Activated CD8-positive, alpha-beta memory T cell treated with anti-CD3 and anti-CD28 coated beads, Interleukin-2, amount 10 ng/mL, durations not matched to agents 7 days and 5 days (primary cell): ENCODE measurements at regions not wholly inside any gene's neighbourhood (a gene's known extent, or its start where the extent isn't known, plus 50 kb on each side); places are given as distances from the start of the nearest gene placed in this dataset.
A peak's percentile ranks its signal among the peaks of the same experiment; 100 is the strongest.
"Not testable (repeated sequence)": the region's sequence is repeated elsewhere in the genome, so short reads cannot be mapped to it uniquely, and the experiment has no call there.

ENCODE experiments used
- ATAC-seq: fragments of 150-1000 bp; cut with Tn5 transposase; one replicate; pipeline ENCODE4 v1.10.0; 2021; ENCODE audit warnings: moderate library complexity
- CTCF ChIA-PET: fragments of 350-600 bp; sonication (Branson Sonifier 250); formaldehyde crosslinking; loops from one replicate; lab custom pipeline; 2021; ENCODE audit warnings: antibody characterized with exemption; lab: Charles Lee
- DNase-seq: peaks from one replicate; pipeline ENCODE4 v3.0.0-alpha.2; 2020
- H3K27ac Mint-ChIP-seq: one replicate; pipeline ENCODE4 v1.8.0; 2021; ENCODE audit warnings: mild to moderate bottlenecking, mixed read lengths
- H3K27me3 Mint-ChIP-seq: one replicate; pipeline ENCODE4 v1.8.0; 2021; ENCODE audit warnings: mixed read lengths
- H3K36me3 Mint-ChIP-seq: one replicate; pipeline ENCODE4 v1.8.0; 2021; ENCODE audit warnings: mild to moderate bottlenecking, mixed read lengths
- H3K4me1 Mint-ChIP-seq: one replicate; pipeline ENCODE4 v1.8.0; 2021; ENCODE audit warnings: mixed read lengths
- H3K4me3 Mint-ChIP-seq: one replicate; pipeline ENCODE4 v1.8.0; 2021; ENCODE audit warnings: mild to moderate bottlenecking, moderate library complexity, mixed read lengths
- H3K9me3 Mint-ChIP-seq: one replicate; pipeline ENCODE4 v1.8.0; 2022; ENCODE audit warnings: low read depth, mixed read lengths

DNA sequence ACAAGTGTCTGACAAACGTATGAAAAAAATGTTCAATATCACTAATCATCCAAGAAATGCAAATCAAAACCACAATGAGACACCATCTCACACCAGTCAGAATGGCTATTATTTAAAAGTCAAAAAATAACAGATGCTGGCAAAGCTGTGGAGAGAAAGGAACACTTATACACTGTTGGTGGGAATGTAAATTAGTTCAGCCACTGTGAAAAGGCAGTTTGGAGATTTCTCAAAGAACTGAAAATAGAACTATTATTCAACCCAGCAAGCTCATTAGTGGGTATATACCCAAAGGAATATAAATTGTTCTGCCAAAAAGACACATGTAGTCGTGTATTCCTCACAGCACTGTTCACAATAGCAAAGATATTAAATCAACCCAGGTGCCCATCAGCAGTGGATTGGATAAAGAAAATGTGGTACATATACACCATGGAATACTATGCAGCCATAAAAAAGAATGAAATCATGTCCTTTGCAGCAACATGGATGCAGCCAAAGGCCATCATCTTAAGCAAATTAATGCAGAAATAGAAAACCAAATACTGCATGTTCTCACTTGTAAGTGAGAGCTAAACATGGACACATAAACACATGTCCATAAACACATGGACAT is 251.3 kb downstream of the UACA start:
- peaks cover 14% of the 10 kb centered on the region for H3K9me3 Mint-ChIP-seq
- not testable (repeated sequence) for H3K4me3 Mint-ChIP-seq, H3K27ac Mint-ChIP-seq, DNase-seq, ATAC-seq
- peaks cover 35% of the 10 kb centered on the region for H3K4me1 Mint-ChIP-seq
- CTCF ChIA-PET, result interaction anchor here (0.9 to 4.5 kb wide), 18 partner anchors 8 to 783 kb away, joined by 3 to 21 read pairs (median 6); no protein-coding TSS in a partner anchor
- H3K27me3 Mint-ChIP-seq, result peaks cover 52% of the 10 kb centered on the region
- peaks cover 31% of the 10 kb centered on the region for H3K36me3 Mint-ChIP-seq

DNA sequence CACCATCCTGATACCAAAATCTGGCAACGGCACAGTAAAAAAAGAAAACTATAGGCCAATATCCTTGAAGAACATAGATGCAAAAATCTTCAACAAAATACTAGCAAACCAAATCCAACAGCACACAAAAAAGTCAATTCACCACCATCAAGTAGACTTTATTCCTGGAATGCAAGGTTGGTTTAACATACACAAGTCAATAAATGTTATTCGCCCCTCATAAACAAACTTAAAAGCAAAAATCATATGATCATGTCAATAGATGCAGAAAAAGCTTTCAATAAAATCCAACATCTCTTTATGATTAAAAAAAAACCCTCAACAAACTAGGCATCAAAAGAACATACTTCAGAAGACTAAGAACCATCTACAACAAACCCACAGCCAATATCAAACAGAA is 252.9 kb downstream of the UACA start:
- H3K4me3 Mint-ChIP-seq, result no peak overlapping the region
- H3K9me3 Mint-ChIP-seq, result peaks cover 14% of the 10 kb centered on the region
- peaks cover 47% of the 10 kb centered on the region for H3K27me3 Mint-ChIP-seq
- CTCF ChIA-PET, result interaction anchor here (1.0 to 4.5 kb wide), 7 partner anchors 10 to 44 kb away, joined by 3 to 18 read pairs (median 4); no protein-coding TSS in a partner anchor
- peaks cover 37% of the 10 kb centered on the region for H3K36me3 Mint-ChIP-seq
- DNase-seq (no peak), ATAC-seq (no peak)
- no peak overlapping the region for H3K27ac Mint-ChIP-seq
- peaks cover 51% of the 10 kb centered on the region for H3K4me1 Mint-ChIP-seq

DNA sequence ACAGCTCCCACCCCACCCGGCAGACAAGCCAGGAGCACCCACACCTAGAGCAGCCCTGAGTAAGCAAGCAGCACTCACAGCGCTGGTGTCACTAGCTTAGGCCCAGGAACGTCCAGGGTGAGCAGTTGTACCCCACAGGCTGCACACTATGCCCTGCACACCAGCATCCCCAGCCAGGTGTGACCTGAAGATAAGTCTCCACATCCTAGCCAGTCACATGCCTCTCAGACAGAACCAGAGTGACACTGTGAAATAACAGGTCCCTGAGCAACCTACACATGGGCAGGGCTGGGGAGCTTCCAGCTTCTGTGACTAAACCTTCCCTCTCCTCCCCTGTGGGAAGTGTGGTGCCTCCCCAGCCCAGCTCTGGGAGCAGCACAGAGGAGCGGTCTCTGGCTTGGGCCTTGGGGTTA is 253.6 kb downstream of the UACA start:
- H3K4me3 Mint-ChIP-seq, result no peak overlapping the region

DNA sequence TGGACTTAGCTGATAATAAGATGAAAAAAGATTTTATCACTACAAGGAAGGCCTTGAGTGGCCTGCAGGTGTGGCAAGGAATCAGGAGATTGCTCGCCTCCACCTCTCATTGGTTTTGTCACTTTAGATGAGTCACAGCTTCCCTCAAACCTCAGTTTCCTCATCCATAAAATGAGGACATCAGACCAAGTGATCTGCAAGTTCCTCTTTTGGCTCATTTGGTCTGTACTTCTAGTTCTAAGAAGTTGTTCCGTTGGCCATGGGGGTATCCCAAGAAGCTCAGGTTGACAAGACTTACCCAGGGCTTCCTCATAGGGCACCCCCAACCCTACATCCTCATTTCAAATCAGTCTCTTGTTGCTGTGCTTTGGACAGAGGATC is 254.1 kb downstream of the UACA start:
- H3K36me3 Mint-ChIP-seq, result peaks cover 37% of the 10 kb centered on the region
- peak overlapping the region; percentile 81 for H3K27ac Mint-ChIP-seq
- peak; percentile 16 for ATAC-seq
- peaks cover 14% of the 10 kb centered on the region for H3K9me3 Mint-ChIP-seq
- peak overlapping the region; percentile 3 for H3K4me3 Mint-ChIP-seq
- CTCF ChIA-PET, result interaction anchor here (0.6 to 4.5 kb wide), 14 partner anchors 12 to 1046 kb away, joined by 3 to 18 read pairs (median 4); no protein-coding TSS in a partner anchor
- peaks cover 35% of the 10 kb centered on the region for H3K27me3 Mint-ChIP-seq
- no peak for DNase-seq
- H3K4me1 Mint-ChIP-seq, result peaks cover 63% of the 10 kb centered on the region

More for the DNA sequence above, 253.6 kb downstream of the UACA start:
- Mint-ChIP-seq H3K9me3 (peaks cover 14% of the 10 kb centered on the region), H3K27me3 (peaks cover 40% of the 10 kb centered on the region), H3K4me1 (peaks cover 58% of the 10 kb centered on the region), H3K36me3 (peaks cover 37% of the 10 kb centered on the region), H3K27ac (peak overlapping the region; percentile 81)
- ATAC-seq (no peak), DNase-seq (no peak)
- CTCF ChIA-PET, result interaction anchor here (0.6 to 4.5 kb wide), 14 partner anchors 10 to 1047 kb away, joined by 3 to 18 read pairs (median 4); no protein-coding TSS in a partner anchor

DNA sequence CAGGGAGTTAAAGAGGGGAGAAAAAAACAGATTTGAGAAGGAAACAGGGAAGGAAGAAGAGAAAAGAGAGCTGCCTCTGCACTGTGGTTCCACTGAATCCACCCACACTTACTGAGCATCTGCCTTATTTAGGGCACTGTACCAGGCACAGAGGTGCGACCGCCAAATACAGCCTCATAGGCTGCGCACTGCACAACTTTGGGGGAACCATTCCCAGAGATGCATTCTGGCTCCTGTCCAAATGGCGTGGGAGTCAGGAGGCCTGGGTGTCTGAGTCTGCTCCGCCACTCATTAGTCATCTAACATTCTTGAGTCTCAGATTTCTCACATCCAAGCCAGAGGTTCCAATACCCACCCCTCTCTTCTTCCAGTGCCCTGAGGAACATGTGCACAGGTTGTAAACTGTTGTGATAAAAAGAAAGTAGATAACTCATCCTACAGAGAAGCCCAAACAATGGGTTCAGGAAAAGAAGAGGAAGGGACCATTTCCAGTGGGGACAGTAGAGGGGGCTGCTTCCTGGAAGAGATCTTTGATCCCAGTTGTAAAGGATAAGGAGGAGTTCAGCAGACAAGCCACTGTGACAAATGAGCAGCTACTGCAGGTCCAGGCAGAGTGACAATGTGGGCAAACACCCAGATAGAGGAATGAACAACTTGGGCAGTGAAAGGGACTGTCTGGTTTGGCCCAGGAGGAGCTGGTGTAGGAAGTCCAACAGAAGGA is 254.6 kb downstream of the UACA start:
- DNase-seq, result no peak
- ATAC-seq, result peak; percentile 3
- CTCF ChIA-PET, result interaction anchor here (0.6 to 4.5 kb wide), 16 partner anchors 11 to 1046 kb away, joined by 3 to 16 read pairs (median 4); no protein-coding TSS in a partner anchor
- peaks cover 37% of the 10 kb centered on the region for H3K36me3 Mint-ChIP-seq
- peaks cover 14% of the 10 kb centered on the region for H3K9me3 Mint-ChIP-seq
- H3K27me3 Mint-ChIP-seq, result peaks cover 30% of the 10 kb centered on the region
- peak overlapping the region; percentile 81 for H3K27ac Mint-ChIP-seq
- H3K4me3 Mint-ChIP-seq, result peak overlapping the region; percentile 3
- peaks cover 69% of the 10 kb centered on the region for H3K4me1 Mint-ChIP-seq

DNA sequence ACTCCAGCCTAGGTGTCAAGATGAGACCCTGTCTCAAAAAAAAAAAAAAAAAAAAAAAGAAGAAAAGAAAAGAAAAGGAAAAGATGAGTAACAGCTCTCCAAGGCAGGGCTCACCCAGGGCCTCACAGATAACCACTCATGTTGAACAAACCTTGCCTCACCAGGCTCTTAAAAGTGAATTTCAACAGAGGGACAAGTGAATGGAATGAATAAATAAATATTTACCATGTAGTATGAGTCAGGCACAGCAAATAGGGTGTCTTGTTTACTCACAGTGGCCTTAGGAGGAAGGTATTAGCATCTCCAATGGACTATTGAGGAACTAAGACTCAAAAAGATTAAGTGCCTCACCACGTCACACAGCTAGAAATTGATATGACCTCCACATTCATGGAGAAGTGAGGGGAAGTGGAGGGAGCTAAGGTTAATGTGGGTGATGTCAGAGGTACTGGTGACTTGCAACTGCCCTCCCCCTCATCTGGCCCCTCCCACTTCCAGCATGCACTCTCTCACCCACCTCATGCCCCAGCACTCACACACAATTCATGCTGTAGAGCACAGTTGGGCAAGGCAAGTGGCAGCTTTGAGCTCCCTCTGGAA is 255.5 kb downstream of the UACA start:
- Mint-ChIP-seq H3K27me3 (peaks cover 26% of the 10 kb centered on the region), H3K36me3 (peaks cover 37% of the 10 kb centered on the region), H3K9me3 (peaks cover 14% of the 10 kb centered on the region), H3K4me1 (peaks cover 76% of the 10 kb centered on the region), H3K27ac (peak overlapping the region; percentile 36), H3K4me3 (no peak overlapping the region)
- ATAC-seq, result peak; percentile 24
- CTCF ChIA-PET, result interaction anchor here (0.6 to 1.9 kb wide), 6 partner anchors 11 to 1045 kb away, joined by 3 to 5 read pairs (median 4); no protein-coding TSS in a partner anchor
- DNase-seq, result peak; percentile 63

DNA sequence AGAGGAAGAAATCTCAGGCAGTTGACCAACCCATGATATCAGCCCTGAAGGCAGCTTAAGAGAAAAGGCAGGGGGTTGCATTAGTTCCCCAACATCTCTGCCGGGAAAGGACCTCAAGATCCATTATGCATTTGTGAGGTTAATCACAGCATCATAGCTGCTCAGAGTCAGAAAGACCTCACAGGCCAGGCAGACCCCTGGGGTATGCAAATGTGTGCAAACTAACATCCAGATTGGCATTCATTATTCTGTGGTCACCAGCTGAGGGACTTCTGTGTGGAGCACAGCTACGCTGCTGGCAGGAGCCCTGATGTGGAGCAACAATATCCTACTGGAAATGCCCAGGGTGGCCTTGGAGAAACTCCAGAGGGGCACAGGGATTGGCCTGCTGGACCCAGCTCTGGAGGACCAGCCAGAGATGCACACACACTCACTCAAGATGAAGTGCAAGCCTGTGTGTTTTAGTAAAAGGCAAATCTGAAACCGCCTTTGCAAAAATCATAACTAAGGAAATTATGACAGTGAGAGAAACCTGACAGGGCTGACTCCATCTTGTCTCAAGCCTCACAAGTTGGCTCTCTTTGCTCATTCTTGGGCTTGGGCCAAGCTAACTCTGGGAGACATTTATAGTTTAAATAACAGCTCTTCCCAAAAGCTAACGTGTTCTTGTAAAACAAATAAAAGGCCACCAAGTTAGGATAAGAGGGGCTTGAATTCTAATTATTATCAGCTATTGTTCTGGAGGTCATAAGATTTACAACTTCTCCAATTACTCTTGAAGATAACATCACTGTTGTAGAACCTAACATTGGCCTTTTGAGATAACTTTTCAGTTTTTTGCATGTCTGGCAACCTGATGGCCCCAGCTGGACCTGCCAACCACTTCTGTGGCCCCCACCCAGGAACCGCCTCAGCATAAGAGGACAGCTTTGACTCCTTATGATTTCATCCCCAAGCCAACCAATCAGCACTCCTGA is 257.1 kb downstream of the UACA start:
- DNase-seq (no peak), ATAC-seq (no peak)
- Mint-ChIP-seq H3K4me3 (no peak overlapping the region), H3K36me3 (peaks cover 28% of the 10 kb centered on the region), H3K27me3 (peaks cover 25% of the 10 kb centered on the region), H3K9me3 (peaks cover 14% of the 10 kb centered on the region), H3K27ac (no peak overlapping the region), H3K4me1 (peaks cover 82% of the 10 kb centered on the region)
- CTCF ChIA-PET, result interaction anchor here (1.4 to 3.7 kb wide), 6 partner anchors 10 to 930 kb away, joined by 3 to 29 read pairs (median 9); no protein-coding TSS in a partner anchor

DNA sequence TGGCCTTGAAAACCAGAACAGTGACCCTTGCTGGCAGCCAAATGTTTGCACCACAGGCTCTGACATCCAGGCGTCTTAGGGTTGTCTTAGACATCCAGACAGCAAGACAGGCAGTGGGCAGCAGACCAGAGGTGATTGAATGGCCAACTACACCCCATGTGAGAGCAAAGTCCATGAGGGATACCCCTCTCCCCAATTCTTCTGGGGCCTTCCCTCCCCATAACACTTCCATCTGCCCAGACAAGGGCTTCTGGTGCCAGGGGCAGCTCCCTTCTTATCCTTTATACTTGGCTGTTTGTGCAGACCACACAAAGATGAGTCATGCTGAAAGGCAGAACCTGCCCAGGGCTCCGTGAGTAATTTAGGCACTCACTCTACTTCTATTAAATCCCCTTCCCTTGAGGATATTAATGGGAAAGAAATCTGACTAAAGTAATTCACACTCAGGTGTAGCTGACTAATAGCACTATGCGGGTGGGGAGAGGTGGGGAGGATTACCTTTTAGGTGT is 257.9 kb downstream of the UACA start:
- Mint-ChIP-seq H3K4me1 (peaks cover 80% of the 10 kb centered on the region), H3K27ac (peak overlapping the region; percentile 49), H3K27me3 (peaks cover 18% of the 10 kb centered on the region), H3K4me3 (no peak overlapping the region), H3K36me3 (peaks cover 21% of the 10 kb centered on the region), H3K9me3 (peaks cover 9% of the 10 kb centered on the region)
- DNase-seq (peak; percentile 55), ATAC-seq (peak; percentile 56)
- CTCF ChIA-PET, result interaction anchor here (0.6 to 3.7 kb wide), 10 partner anchors 9 to 929 kb away, joined by 3 to 29 read pairs (median 6); no protein-coding TSS in a partner anchor

DNA sequence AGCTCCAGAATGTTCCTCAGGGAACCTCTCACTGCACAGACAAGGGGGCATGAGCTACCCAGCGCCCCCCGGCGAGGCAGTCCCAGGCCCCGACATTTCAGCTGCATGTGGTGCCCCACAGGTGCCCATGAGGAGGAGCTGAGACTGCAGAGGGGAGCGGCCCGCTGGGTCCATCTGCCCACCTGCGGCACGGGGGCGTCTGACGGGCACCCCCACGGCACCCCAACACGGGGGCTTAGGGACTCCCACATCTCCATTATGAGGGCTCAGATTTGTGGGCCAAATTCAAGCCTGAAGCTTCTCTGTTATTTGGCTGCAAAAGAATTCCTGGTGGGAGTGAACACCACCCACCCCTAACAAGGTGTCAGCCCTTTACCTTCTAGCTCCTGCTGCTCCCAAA is 258.4 kb downstream of the UACA start:
- Mint-ChIP-seq H3K4me1 (peaks cover 76% of the 10 kb centered on the region), H3K27me3 (peaks cover 20% of the 10 kb centered on the region), H3K9me3 (peaks cover 4% of the 10 kb centered on the region), H3K27ac (peak overlapping the region; percentile 67), H3K4me3 (no peak overlapping the region), H3K36me3 (peaks cover 17% of the 10 kb centered on the region)
- CTCF ChIA-PET, result interaction anchor here (0.6 to 3.7 kb wide), 13 partner anchors 8 to 1029 kb away, joined by 3 to 29 read pairs (median 5); no protein-coding TSS in a partner anchor
- DNase-seq (no peak), ATAC-seq (no peak)

DNA sequence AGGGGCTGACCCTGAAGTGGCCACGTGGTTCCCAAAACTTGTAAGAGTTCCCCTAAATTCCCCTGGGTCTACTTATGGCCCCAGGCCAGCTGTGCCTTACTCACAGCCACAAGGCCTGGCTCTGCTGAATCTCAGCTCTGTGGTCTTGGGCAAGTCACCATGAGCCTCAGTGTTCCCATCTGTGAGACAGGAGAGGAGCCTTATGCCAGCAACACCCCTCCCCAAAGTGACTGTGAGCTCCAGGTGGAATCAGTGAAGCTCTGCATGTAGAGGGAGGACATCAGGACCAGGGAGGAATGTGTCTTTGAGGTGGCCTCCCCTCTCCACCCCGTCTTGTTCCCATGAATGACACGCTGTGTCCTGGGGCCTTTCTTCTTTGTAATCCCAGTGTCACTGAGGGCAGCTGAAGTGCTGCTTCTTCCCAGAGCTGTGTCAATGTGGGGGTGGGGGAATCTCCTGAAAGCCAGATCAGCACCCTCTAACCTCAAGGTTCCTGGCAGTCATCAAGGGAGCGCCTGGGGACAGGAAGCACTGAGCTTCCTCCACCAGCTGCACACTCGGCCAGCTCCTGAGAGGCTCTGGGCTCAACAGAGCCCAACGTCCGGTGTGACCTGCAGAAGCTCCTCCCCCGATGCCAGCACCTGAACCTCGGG is 258.9 kb downstream of the UACA start:
- peaks cover 20% of the 10 kb centered on the region for H3K27me3 Mint-ChIP-seq
- peaks cover 2% of the 10 kb centered on the region for H3K9me3 Mint-ChIP-seq
- peaks cover 11% of the 10 kb centered on the region for H3K36me3 Mint-ChIP-seq
- DNase-seq (peak; percentile 56), ATAC-seq (no peak)
- H3K27ac Mint-ChIP-seq, result peak overlapping the region; percentile 67
- H3K4me1 Mint-ChIP-seq, result peaks cover 70% of the 10 kb centered on the region
- H3K4me3 Mint-ChIP-seq, result no peak overlapping the region
- CTCF ChIA-PET, result interaction anchor here (0.8 to 3.7 kb wide), 10 partner anchors 8 to 1028 kb away, joined by 3 to 29 read pairs (median 6); no protein-coding TSS in a partner anchor

DNA sequence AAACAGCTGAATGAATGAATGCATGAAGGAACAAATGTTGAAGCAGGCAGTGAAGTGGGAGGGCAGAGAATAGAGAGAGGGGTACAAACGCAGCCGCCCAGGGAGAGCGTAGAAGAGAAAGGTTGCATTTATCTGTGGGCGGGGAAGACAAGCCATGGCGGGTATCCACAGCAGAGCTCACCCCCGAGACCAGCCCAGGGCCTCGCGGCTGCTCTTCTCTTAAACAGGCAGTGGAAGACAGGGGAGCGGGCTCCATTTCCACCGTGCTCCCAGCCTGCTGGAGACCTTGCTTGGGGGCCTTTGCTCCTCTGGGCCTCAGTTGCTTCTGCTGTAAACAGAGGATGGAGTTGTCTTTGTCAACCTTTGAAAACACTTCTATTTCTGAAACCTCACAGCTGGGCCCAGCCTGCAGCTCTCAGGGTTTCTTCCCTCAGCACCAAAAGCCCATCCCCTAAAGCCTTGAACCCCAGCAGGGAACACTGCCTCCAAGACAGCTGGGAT is 259.5 kb downstream of the UACA start:
- CTCF ChIA-PET, result interaction anchor here (1.1 to 3.7 kb wide), 7 partner anchors 8 to 1028 kb away, joined by 3 to 29 read pairs (median 7); no protein-coding TSS in a partner anchor
- H3K4me1 Mint-ChIP-seq, result peaks cover 64% of the 10 kb centered on the region
- H3K27ac Mint-ChIP-seq, result peak overlapping the region; percentile 67
- H3K27me3 Mint-ChIP-seq, result peaks cover 23% of the 10 kb centered on the region
- ATAC-seq (no peak), DNase-seq (no peak)
- no peaks in the 10 kb centered on the region for H3K9me3 Mint-ChIP-seq
- H3K36me3 Mint-ChIP-seq, result peaks cover 8% of the 10 kb centered on the region
- H3K4me3 Mint-ChIP-seq, result no peak overlapping the region
